ENCODE measurements at regions not wholly inside any gene's neighbourhood (a gene's known extent, or its start where the extent isn't known, plus 50 kb on each side); places are given as distances from the start of the nearest gene placed in this dataset.

GRCh38 chr21:26773058-26773457 lies 72.2 kb downstream of the ADAMTS1 start:
- FAIRE-seq: no peak
- Histone ChIP-seq H3K4me3 (no peak overlapping the region), H3K27ac (no peak overlapping the region), H3K4me1 (no peaks in the 10 kb centered on the region), H3K4me2 (no peak overlapping the region), H3K9me3 (no peaks in the 10 kb centered on the region)
- WGBS (ENCODE audit: missing lambda C conversion rate): 74% methylated on average over 2 of the region's 2 CpGs
- CTCF ChIA-PET: no interaction called here
- TF ChIP-seq HEYL (CRISPR knock-in tag; IDR thresholded peaks at IDR 0.05) (no peak), PBX3 (IDR thresholded peaks at IDR 0.05) (no peak), RARB (CRISPR knock-in tag; IDR thresholded peaks at IDR 0.05) (no peak), NPAS2 (CRISPR knock-in tag; IDR thresholded peaks at IDR 0.05; ENCODE audit: borderline replicate concordance) (no peak), HOXA7 (CRISPR knock-in tag; IDR thresholded peaks at IDR 0.05) (no peak), MAFK (IDR thresholded peaks at IDR 0.05; ENCODE audit: partially characterized antibody) (no peak), CHD2 (IDR thresholded peaks at IDR 0.05; ENCODE audit: low read length, partially characterized antibody) (no peak), MYC (IDR thresholded peaks at IDR 0.05; ENCODE audit: borderline replicate concordance, low read length) (no peak), GATA3 (IDR thresholded peaks at IDR 0.05; ENCODE audit: borderline replicate concordance) (no peak), ESRRA (IDR thresholded peaks at IDR 0.05; ENCODE audit: borderline replicate concordance, low read length) (no peak), TFCP2L1 (CRISPR knock-in tag; IDR thresholded peaks at IDR 0.05) (no peak), NFE2L2 (conservative IDR thresholded peaks at IDR 0.05; ENCODE audit: low read length) (no peak), POLR2A (IDR thresholded peaks at IDR 0.05; ENCODE audit: low read length) (no peak), SMC3 (IDR thresholded peaks at IDR 0.05) (no peak), ZC3H11A (IDR thresholded peaks at IDR 0.05) (no peak), JUN (IDR thresholded peaks at IDR 0.05) (no peak), HOXB5 (CRISPR knock-in tag; IDR thresholded peaks at IDR 0.05) (no peak), KDM1A (IDR thresholded peaks at IDR 0.05; ENCODE audit: low read depth) (no peak)
- DNase-seq (ENCODE audit: low read depth in 1 of 2, low spot score in 1 of 2): no peak
- POLR2A ChIA-PET: no interaction called here
- no peak for ATAC-seq

DNA sequence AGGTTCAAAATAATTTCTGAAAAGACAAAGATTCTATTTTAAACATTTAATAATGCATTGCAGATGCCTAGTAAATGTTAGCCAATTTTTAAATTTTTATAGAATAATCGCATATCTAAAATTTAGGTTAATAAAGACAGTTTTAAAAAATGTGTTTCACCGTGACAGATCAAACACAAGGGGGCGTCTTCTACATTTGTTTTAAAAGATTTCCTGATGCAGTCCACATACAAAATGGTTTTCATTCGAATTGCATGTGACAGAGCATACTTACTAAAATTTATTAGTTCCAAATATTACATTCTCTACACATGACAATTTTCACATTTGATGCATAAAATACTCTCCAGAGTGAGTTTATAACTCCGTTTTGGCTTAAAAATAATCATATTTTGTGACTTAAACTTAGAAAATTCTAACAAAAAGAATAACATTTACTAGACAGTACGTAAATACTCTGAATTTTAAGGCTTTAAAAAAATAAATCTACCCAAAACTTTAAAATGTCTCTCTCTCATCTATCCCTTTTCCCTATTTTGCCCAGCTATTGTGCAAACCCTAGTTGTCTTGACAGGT lies 75.5 kb downstream of the ADAMTS1 start:
- ATAC-seq (no peak), DNase-seq (ENCODE audit: low read depth in 1 of 2, low spot score in 1 of 2) (peak in 1 of 2 experiments; percentile 16)

More for the DNA sequence above, 75.5 kb downstream of the ADAMTS1 start:
- 12% methylated on average over 6 of the region's 6 CpGs for WGBS (ENCODE audit: missing lambda C conversion rate)
- no peaks in the 10 kb centered on the region for H3K4me1 ChIP-seq
- H3K4me2 ChIP-seq: no peak overlapping the region
- H3K4me3 ChIP-seq: no peak overlapping the region
- FAIRE-seq: no peak
- no peak overlapping the region for H3K27ac ChIP-seq
- peak; percentile 35 for TF ChIP-seq SMC3 (IDR thresholded peaks at IDR 0.05)
- TF ChIP-seq KDM5A (IDR thresholded peaks at IDR 0.05): no peak
- TF ChIP-seq CHD2 (IDR thresholded peaks at IDR 0.05; ENCODE audit: low read length, partially characterized antibody): no peak
- TF ChIP-seq MAX (IDR thresholded peaks at IDR 0.05): no peak
- no peak for TF ChIP-seq REST (IDR thresholded peaks at IDR 0.05)
- no peak for TF ChIP-seq PBX3 (IDR thresholded peaks at IDR 0.05)
- TF ChIP-seq CBX8 (IDR thresholded peaks at IDR 0.05): no peak
- no peak for TF ChIP-seq MYC (IDR thresholded peaks at IDR 0.05; ENCODE audit: borderline replicate concordance, low read length)
- no peak for TF ChIP-seq MAZ (IDR thresholded peaks at IDR 0.05; ENCODE audit: borderline replicate concordance, low read depth, low read length)
- TF ChIP-seq RCOR1 (IDR thresholded peaks at IDR 0.05; ENCODE audit: low read depth, low read length): no peak
- TF ChIP-seq JUNB (IDR thresholded peaks at IDR 0.05): no peak
- 0 out of 5 replicates have a peak, but pooled peaks of 1 of the 2 experiments have one; percentile 21 for TF ChIP-seq RAD21 (conservative IDR thresholded peaks at IDR 0.05 in 1 of 2, IDR thresholded peaks at IDR 0.05 in 1 of 2)
- no peak for TF ChIP-seq JUN (IDR thresholded peaks at IDR 0.05)
- no peaks in the 10 kb centered on the region for H3K9me3 ChIP-seq
- POLR2A ChIA-PET: no interaction called here
- CTCF ChIA-PET: interaction anchor here (0.7 kb wide), 1 partner anchor 68 kb away, joined by 3 read pairs; no protein-coding TSS in a partner anchor

All from A549 (cell line).